HG02943 (cell line): ENCODE measurements at regions not wholly inside any gene's neighbourhood (a gene's known extent, or its start where the extent isn't known, plus 50 kb on each side); places are given as distances from the start of the nearest gene placed in this dataset.

Source experiments
- ATAC-seq: cut with Tn5 transposase; IDR thresholded peaks from one replicate; pipeline ENCODE4 v1.9.1; 2021; ENCODE audit warnings: mild to moderate bottlenecking, low read depth, moderate library complexity; ENCODE audit not compliant: unreplicated experiment

GRCh38 chr13:83355041-83355440, 527.2 kb downstream of the SLITRK1 start:
- ATAC-seq = no peak

GRCh38 chr13:83352391-83352790, 529.9 kb downstream of the SLITRK1 start:
- ATAC-seq = no peak

- ATAC-seq = no peak
Measured at GRCh38 chr13:83350569-83350968, 531.7 kb downstream of the SLITRK1 start.

GRCh38 chr13:83344518-83344917, 537.8 kb downstream of the SLITRK1 start:
- no peak for ATAC-seq

- no peak for ATAC-seq
Measured at GRCh38 chr13:83340170-83340569, 542.1 kb downstream of the SLITRK1 start.

GRCh38 chr13:83333614-83334388, 548.5 kb downstream of the SLITRK1 start:
- no peak for ATAC-seq

- ATAC-seq = no peak
Measured at GRCh38 chr13:83332751-83333150, 549.5 kb downstream of the SLITRK1 start.

GRCh38 chr13:83327091-83327490, 555.2 kb downstream of the SLITRK1 start:
- no peak for ATAC-seq

- ATAC-seq = no peak
Measured at GRCh38 chr13:83325125-83325853, 557.0 kb downstream of the SLITRK1 start.

GRCh38 chr13:83311886-83312577, 570.2 kb downstream of the SLITRK1 start:
- no peak for ATAC-seq

- ATAC-seq = no peak
Measured at GRCh38 chr13:83298617-83299016, 583.7 kb downstream of the SLITRK1 start.

- ATAC-seq = no peak
Measured at GRCh38 chr13:83297586-83298290, 584.5 kb downstream of the SLITRK1 start.

- no peak for ATAC-seq
Measured at GRCh38 chr13:83295686-83296085, 586.6 kb downstream of the SLITRK1 start.

GRCh38 chr13:83286737-83287136, 595.5 kb downstream of the SLITRK1 start:
- ATAC-seq = no peak

- no peak for ATAC-seq
Measured at GRCh38 chr13:83281654-83282053, 600.6 kb downstream of the SLITRK1 start.

GRCh38 chr13:83274679-83275078, 607.6 kb downstream of the SLITRK1 start:
- ATAC-seq = no peak

GRCh38 chr13:83272652-83273240, 609.5 kb downstream of the SLITRK1 start:
- no peak for ATAC-seq

- no peak for ATAC-seq
Measured at GRCh38 chr13:83272076-83272475, 610.2 kb downstream of the SLITRK1 start.

- no peak for ATAC-seq
Measured at GRCh38 chr13:83265279-83265678, 617.0 kb downstream of the SLITRK1 start.

GRCh38 chr13:83248751-83249150, 633.5 kb downstream of the SLITRK1 start:
- ATAC-seq = no peak
